Tibial nerve (tissue), 4 donors: ENCODE measurements at regions not wholly inside any gene's neighbourhood (a gene's known extent, or its start where the extent isn't known, plus 50 kb on each side); places are given as distances from the start of the nearest gene placed in this dataset.
"Not testable (repeated sequence)": the region's sequence is repeated elsewhere in the genome, so short reads cannot be mapped to it uniquely, and the experiment has no call there.

Experiments
- DNase-seq, 2 donors: peaks; one replicate each; pipeline ENCODE4 v3.0.0-alpha.2; 2019; ENCODE audit warnings: low spot score in 2 of 2
- H3K27ac ChIP-seq, 4 donors: fragments of 200-600 bp; sonication (generic) in 3 of 4; one replicate each; pipeline ENCODE4 v1.5.1; 2017 to 2019; ENCODE audit warnings: mild to moderate bottlenecking in 1 of 4
- H3K27me3 ChIP-seq, 2 donors: fragments of 200-600 bp; sonication (generic) in 1 of 2; one replicate each; pipeline versions ENCODE4 v1.5.1 to v1.6.0; 2017 to 2019
- H3K36me3 ChIP-seq, 3 donors: fragments of 200-600 bp; sonication (generic); one replicate each; pipeline ENCODE4 v1.5.1; 2018 to 2019
- H3K4me1 ChIP-seq, 4 donors: fragments of 200-600 bp; sonication (generic) in 3 of 4; one replicate each; pipeline ENCODE4 v1.5.1; 2017 to 2019
- H3K4me3 ChIP-seq, 4 donors: fragments of 200-600 bp; sonication (generic) in 3 of 4; one replicate each; pipeline ENCODE4 v1.5.1; 2017 to 2019; ENCODE audit warnings: mild to moderate bottlenecking in 1 of 4, moderate library complexity in 1 of 4
- H3K9me3 ChIP-seq, 4 donors: fragments of 200-600 bp; sonication (generic) in 3 of 4; one replicate each; pipeline ENCODE4 v1.5.1; 2017 to 2019
- CTCF ChIP-seq, 5 experiments: fragments of 200-600 bp in 3 of 5; fragments of 450-650 bp in 2 of 5; sonication (generic) in 3 of 5; IDR thresholded peaks; one replicate each; pipeline ENCODE4 v1.5.1; 2016 to 2019; ENCODE audit warnings: antibody characterized with exemption in 5 of 5, mild to moderate bottlenecking in 3 of 5, moderate library complexity in 2 of 5
- EP300 ChIP-seq, 2 donors: sonication (generic); formaldehyde crosslinking; IDR thresholded peaks; one replicate each; pipeline ENCODE4 v1.6.1; 2017; ENCODE audit warnings: antibody characterized with exemption in 2 of 2, mild to moderate bottlenecking in 1 of 2
- POLR2A ChIP-seq, 2 donors: fragments of 450-650 bp; IDR thresholded peaks; one replicate each; pipeline ENCODE4 v1.6.1; 2017; ENCODE audit warnings: antibody characterized with exemption in 2 of 2, mild to moderate bottlenecking in 2 of 2, moderate library complexity in 2 of 2
- WGBS, 2 donors: methylation state at CpG; one replicate each; pipeline ENCODE4 v1.1.5; 2018; 5-methylcytosine and 5-hydroxymethylcytosine counted together

GRCh38 chr4:22625311-22625710 lies 67.4 kb upstream of the GBA3 start:
- Histone ChIP-seq H3K4me3 (no peak overlapping the region), H3K27me3 (no peaks in the 10 kb centered on the region), H3K36me3 (no peaks in the 10 kb centered on the region), H3K27ac (no peak overlapping the region), H3K9me3 (no peaks in the 10 kb centered on the region), H3K4me1 (peaks cover 0 to 5% (median 0%) of the 10 kb centered on the region in 4 donors)
- TF ChIP-seq POLR2A (IDR thresholded peaks at IDR 0.05) (no peak), CTCF (IDR thresholded peaks at IDR 0.05) (no peak), EP300 (IDR thresholded peaks at IDR 0.05) (no peak)
- DNase-seq: no peak
- WGBS, 2 donors: 27 to 31% methylated on average over 3 of the region's 3 CpGs

- H3K4me1 ChIP-seq, H3K27me3 ChIP-seq, DNase-seq, H3K27ac ChIP-seq, H3K4me3 ChIP-seq, H3K9me3 ChIP-seq, H3K36me3 ChIP-seq: not testable (repeated sequence)
Measured at GRCh38 chr4:22627851-22628250, 64.9 kb upstream of the GBA3 start.

GRCh38 chr4:22630161-22630975 lies 62.4 kb upstream of the GBA3 start:
- not testable (repeated sequence) for DNase-seq, H3K27me3 ChIP-seq
- 52 to 58% methylated on average over 11 of the region's 11 CpGs for WGBS, 2 donors

GRCh38 chr4:22631167-22631566 lies 61.6 kb upstream of the GBA3 start:
- not testable (repeated sequence) for H3K4me1 ChIP-seq, H3K36me3 ChIP-seq, H3K4me3 ChIP-seq, H3K27me3 ChIP-seq, H3K9me3 ChIP-seq, H3K27ac ChIP-seq, DNase-seq
- 94 to 95% methylated on average over 5 of the region's 5 CpGs for WGBS, 2 donors

More at GRCh38 chr4:22630161-22630975, 62.4 kb upstream of the GBA3 start:
- not testable (repeated sequence) for H3K27ac ChIP-seq, H3K36me3 ChIP-seq, H3K4me1 ChIP-seq, H3K9me3 ChIP-seq, H3K4me3 ChIP-seq

GRCh38 chr4:22634541-22635181 lies 58.1 kb upstream of the GBA3 start:
- Histone ChIP-seq H3K4me1 (no peaks in the 10 kb centered on the region), H3K9me3 (peaks cover 0 to under 1% (median 0%) of the 10 kb centered on the region in 4 donors), H3K27me3 (no peaks in the 10 kb centered on the region), H3K4me3 (no peak overlapping the region), H3K36me3 (no peaks in the 10 kb centered on the region), H3K27ac (no peak overlapping the region)
- TF ChIP-seq CTCF (IDR thresholded peaks at IDR 0.05) (no peak), POLR2A (IDR thresholded peaks at IDR 0.05) (no peak), EP300 (IDR thresholded peaks at IDR 0.05) (no peak)
- no peak for DNase-seq
- 87 to 91% methylated on average over 41 to 59 of the region's 69 CpGs for whole genome bisulfite sequencing, 2 donors

- H3K27me3 ChIP-seq, H3K4me1 ChIP-seq, H3K27ac ChIP-seq, DNase-seq, H3K36me3 ChIP-seq, H3K4me3 ChIP-seq, H3K9me3 ChIP-seq: not testable (repeated sequence)
- WGBS, 2 donors: 88 to 94% methylated on average over 4 of the region's 4 CpGs
Measured at GRCh38 chr4:22635182-22635549, 57.6 kb upstream of the GBA3 start.

- 92 to 99% methylated on average over 5 of the region's 5 CpGs for WGBS, 2 donors
- no peak overlapping the region for H3K4me3 ChIP-seq
- H3K36me3 ChIP-seq: no peaks in the 10 kb centered on the region
- H3K4me1 ChIP-seq: no peaks in the 10 kb centered on the region
- peaks cover 0 to 10% (median 1%) of the 10 kb centered on the region in 4 donors for H3K9me3 ChIP-seq
- TF ChIP-seq EP300 (IDR thresholded peaks at IDR 0.05) (no peak), POLR2A (IDR thresholded peaks at IDR 0.05) (no peak), CTCF (IDR thresholded peaks at IDR 0.05) (no peak)
- no peak for DNase-seq
- H3K27ac ChIP-seq: no peak overlapping the region
- no peaks in the 10 kb centered on the region for H3K27me3 ChIP-seq
Measured at GRCh38 chr4:22635692-22636091, 57.0 kb upstream of the GBA3 start.
